Dendritic cell treated with granulocyte-macrophage colony-stimulating factor and Interleukin-4, amounts not matched to agents 40 ng/mL and 50 ng/mL, for 4 days (primary cell): ENCODE measurements at regions not wholly inside any gene's neighbourhood (a gene's known extent, or its start where the extent isn't known, plus 50 kb on each side); places are given as distances from the start of the nearest gene placed in this dataset.

Experiments used
- H3K27ac Mint-ChIP-seq: one replicate; pipeline ENCODE4 v1.8.0; 2022; ENCODE audit warnings: mild to moderate bottlenecking, mixed read lengths
- H3K27me3 Mint-ChIP-seq: one replicate; pipeline ENCODE4 v1.8.0; 2022; ENCODE audit warnings: mild to moderate bottlenecking, mixed read lengths
- H3K36me3 Mint-ChIP-seq: one replicate; pipeline ENCODE4 v1.8.0; 2022; ENCODE audit warnings: low read depth, mixed read lengths
- H3K4me1 Mint-ChIP-seq: one replicate; pipeline ENCODE4 v1.8.0; 2022; ENCODE audit warnings: low read depth, mixed read lengths
- H3K4me3 Mint-ChIP-seq: one replicate; pipeline ENCODE4 v1.8.0; 2022; ENCODE audit warnings: mild to moderate bottlenecking, moderate library complexity, mixed read lengths
- H3K9me3 Mint-ChIP-seq: one replicate; pipeline ENCODE4 v1.8.0; 2022; ENCODE audit warnings: mixed read lengths
- intact Hi-C: fragments of 100-400 bp; cut with micrococcal nuclease; formaldehyde crosslinking; loops from one replicate; pipeline ENCODE4 v1.15.0; 2022

DNA sequence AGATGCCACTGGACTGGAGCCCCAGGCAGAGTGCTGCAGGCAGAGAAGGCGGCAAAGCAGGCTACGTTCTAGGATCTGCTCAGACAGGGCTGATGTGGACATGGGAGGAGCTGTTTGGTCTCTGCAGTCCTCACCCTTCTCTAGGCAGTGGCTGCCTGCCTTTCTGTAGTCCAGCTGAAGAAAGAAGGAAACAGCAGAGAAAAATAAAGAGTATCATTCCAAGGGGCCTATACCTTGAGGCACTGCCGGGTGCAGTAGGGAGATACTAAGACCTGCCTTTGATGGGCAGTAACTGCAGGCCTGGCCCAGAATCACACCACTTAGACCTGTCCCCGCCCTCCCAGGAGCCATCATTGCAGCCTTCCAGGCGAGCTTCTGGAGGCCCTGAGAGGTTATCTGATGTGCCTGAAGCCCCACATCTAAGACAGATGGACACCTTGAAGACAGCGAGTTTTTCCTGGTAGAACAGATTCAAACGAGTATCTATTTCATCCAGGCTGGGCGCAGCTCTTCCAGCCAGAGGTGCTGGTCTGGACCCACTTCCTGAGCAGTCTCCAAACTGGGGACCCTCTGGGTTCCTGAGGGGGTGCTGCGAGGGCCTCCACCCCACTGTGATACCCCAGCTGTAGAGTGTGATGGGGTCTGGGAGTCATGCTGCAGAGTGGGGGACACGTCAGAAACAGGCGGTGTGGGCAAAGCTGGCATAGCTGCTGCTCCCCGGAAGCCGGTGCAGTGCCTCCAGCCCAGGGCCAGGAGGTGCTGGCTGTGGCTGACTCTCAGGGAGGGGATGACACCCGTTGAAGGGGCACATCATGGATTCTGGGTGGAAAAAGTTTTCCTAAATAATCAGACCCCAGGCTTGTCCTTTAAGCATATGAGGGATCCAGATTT, 87.3 kb upstream of the OTOS start:
- Mint-ChIP-seq H3K4me1 (no peaks in the 10 kb centered on the region), H3K36me3 (no peaks in the 10 kb centered on the region), H3K9me3 (peaks cover 17% of the 10 kb centered on the region), H3K4me3 (no peak overlapping the region), H3K27me3 (peaks cover 9% of the 10 kb centered on the region), H3K27ac (no peak overlapping the region)
- intact Hi-C loops: no loop called here

GRCh38 chr2:240229005-240229404, 88.5 kb upstream of the OTOS start:
- peaks cover 17% of the 10 kb centered on the region for H3K9me3 Mint-ChIP-seq
- intact Hi-C loops: no loop called here
- no peak overlapping the region for H3K4me3 Mint-ChIP-seq
- peaks cover 5% of the 10 kb centered on the region for H3K27me3 Mint-ChIP-seq
- no peak overlapping the region for H3K27ac Mint-ChIP-seq
- no peaks in the 10 kb centered on the region for H3K36me3 Mint-ChIP-seq
- no peaks in the 10 kb centered on the region for H3K4me1 Mint-ChIP-seq

GRCh38 chr2:240229603-240230235, 89.3 kb upstream of the OTOS start:
- intact Hi-C loops: loop anchor here (5.0 kb wide), 1 partner anchor 208 kb away; the partner anchor contains the start of gene GPC1
- Mint-ChIP-seq H3K36me3 (no peaks in the 10 kb centered on the region), H3K9me3 (peaks cover 17% of the 10 kb centered on the region), H3K27me3 (peaks cover 11% of the 10 kb centered on the region), H3K27ac (no peak overlapping the region), H3K4me3 (no peak overlapping the region), H3K4me1 (no peaks in the 10 kb centered on the region)

GRCh38 chr2:240230291-240230931, 90.0 kb upstream of the OTOS start:
- no peaks in the 10 kb centered on the region for H3K4me1 Mint-ChIP-seq
- no peak overlapping the region for H3K4me3 Mint-ChIP-seq
- intact Hi-C loops: loop anchor here (5.0 kb wide), 1 partner anchor 207 kb away; the partner anchor contains the start of gene GPC1
- peaks cover 17% of the 10 kb centered on the region for H3K9me3 Mint-ChIP-seq
- no peak overlapping the region for H3K27ac Mint-ChIP-seq
- peaks cover 10% of the 10 kb centered on the region for H3K27me3 Mint-ChIP-seq
- H3K36me3 Mint-ChIP-seq: no peaks in the 10 kb centered on the region

GRCh38 chr2:240231838-240232244, 91.4 kb upstream of the OTOS start:
- Mint-ChIP-seq H3K4me1 (no peaks in the 10 kb centered on the region), H3K4me3 (no peak overlapping the region), H3K9me3 (peaks cover 17% of the 10 kb centered on the region), H3K27me3 (peaks cover 9% of the 10 kb centered on the region), H3K27ac (no peak overlapping the region), H3K36me3 (no peaks in the 10 kb centered on the region)
- intact Hi-C loops: loop anchor here (5.0 kb wide), 1 partner anchor 205 kb away; the partner anchor contains the start of gene GPC1

GRCh38 chr2:240232264-240232915, 91.9 kb upstream of the OTOS start:
- H3K9me3 Mint-ChIP-seq: peaks cover 17% of the 10 kb centered on the region
- intact Hi-C loops: loop anchor here (5.0 kb wide), 1 partner anchor 205 kb away; the partner anchor contains the start of gene GPC1
- peaks cover 9% of the 10 kb centered on the region for H3K27me3 Mint-ChIP-seq

DNA sequence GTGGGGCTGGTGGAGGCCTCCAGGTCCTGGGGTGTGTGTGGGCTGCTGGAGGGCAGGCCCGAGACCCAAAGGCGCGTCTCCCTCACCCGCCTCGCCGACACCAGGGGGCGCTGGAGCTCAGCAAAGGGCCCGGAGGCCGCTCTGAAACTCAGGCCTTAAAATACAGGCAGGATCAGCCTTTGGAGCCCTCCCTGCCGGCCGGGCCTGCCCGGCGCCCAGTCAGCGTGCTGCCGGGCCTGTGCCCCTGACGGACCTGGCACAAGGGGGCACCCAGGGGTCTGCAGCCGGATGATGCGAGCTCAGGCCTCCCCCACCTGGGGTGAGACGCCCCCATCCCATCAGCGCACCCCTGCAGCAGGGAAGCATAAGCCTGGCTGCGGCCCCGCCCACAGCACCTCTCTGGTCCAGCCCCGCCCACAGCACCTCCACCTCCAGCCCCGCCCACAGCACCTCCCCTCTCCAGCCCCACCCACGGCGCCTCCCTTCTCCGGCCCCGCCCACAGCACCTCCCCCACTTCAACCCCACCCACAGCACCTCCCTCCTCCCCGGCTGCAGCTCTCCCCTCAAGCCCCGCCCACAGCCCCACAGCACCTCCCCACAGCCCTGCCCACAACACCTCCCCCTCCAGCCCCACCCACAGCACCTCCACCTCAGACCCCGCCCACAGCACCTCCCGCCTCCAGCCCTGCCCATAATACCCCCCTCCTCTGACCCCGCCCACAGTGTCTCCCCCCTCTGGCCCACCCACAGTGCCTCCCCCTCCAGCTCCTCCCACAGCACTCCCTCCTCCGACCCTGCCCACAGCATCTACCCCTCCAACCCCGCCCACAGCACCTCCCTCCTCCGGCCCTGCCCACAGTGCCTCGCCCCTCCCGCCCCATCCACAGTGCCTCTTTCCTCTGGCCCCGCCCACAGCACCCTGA, 92.8 kb upstream of the OTOS start:
- Mint-ChIP-seq H3K27me3 (peaks cover 9% of the 10 kb centered on the region), H3K9me3 (peaks cover 15% of the 10 kb centered on the region), H3K4me1 (no peaks in the 10 kb centered on the region), H3K27ac (no peak overlapping the region), H3K36me3 (no peaks in the 10 kb centered on the region), H3K4me3 (no peak overlapping the region)
- intact Hi-C loops: loop anchor here (5.0 kb wide), 1 partner anchor 204 kb away; the partner anchor contains the start of gene GPC1

More at GRCh38 chr2:240232264-240232915, 91.9 kb upstream of the OTOS start:
- Mint-ChIP-seq H3K36me3 (no peaks in the 10 kb centered on the region), H3K27ac (no peak overlapping the region), H3K4me1 (no peaks in the 10 kb centered on the region), H3K4me3 (no peak overlapping the region)

DNA sequence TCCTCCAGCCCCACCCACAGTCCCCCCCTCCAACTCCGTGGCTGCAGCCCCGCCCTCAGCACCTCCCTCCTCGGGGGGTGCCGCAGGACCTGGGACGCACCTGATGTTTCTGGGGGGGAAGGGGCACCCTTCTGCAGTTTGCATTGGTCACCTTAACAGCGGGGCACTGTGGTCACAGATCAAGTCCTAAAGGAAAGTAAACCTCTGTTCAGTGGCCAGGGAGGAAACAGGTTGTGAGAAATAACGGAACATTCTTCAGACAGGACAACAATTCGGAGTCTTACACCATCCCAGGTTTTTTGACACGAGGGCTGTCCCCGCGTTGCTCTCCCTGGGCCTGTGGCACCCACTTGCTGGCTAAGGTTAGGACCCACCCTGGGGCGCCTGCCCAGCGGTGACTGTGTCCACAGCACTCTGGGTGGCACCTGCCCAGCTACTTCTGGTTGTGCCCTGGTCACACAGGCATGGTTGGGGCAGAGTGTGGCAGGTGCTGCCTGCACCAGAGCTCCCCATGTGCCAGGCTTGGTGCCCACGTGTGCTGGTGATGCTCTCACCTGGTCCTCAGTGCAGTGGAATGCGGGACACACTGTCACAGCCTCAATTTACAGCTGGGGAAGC, 93.5 kb upstream of the OTOS start:
- Mint-ChIP-seq H3K4me1 (no peaks in the 10 kb centered on the region), H3K36me3 (no peaks in the 10 kb centered on the region), H3K4me3 (no peak overlapping the region), H3K9me3 (peaks cover 7% of the 10 kb centered on the region), H3K27ac (no peak overlapping the region), H3K27me3 (peaks cover 9% of the 10 kb centered on the region)
- intact Hi-C loops: loop anchor here (5.0 kb wide), 1 partner anchor 203 kb away; the partner anchor contains the start of gene GPC1

DNA sequence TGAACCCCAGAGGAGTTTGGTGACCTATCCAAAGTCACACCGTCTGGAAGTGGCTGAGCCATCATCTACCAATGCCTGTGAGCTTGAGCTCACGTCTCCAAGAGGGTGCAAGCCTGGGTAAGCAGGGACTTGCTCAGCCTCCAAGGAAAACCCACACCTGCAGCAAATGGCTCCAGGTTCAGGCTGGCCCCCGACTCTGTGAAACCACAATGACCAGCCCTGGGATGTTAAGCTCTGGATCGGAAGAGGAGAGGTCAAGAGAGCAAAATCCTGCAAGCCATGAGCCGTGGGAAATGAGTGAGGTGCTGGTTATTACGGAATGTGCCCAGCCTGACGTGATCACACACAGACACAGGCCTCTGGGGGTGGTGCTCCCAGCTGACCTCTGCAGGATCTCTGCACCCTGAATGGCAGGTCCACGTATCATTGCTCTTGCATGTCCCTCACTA, 94.1 kb upstream of the OTOS start:
- Mint-ChIP-seq H3K4me1 (no peaks in the 10 kb centered on the region), H3K9me3 (peaks cover 2% of the 10 kb centered on the region), H3K27ac (no peak overlapping the region), H3K36me3 (no peaks in the 10 kb centered on the region), H3K4me3 (no peak overlapping the region), H3K27me3 (peaks cover 13% of the 10 kb centered on the region)
- intact Hi-C loops: loop anchor here (5.0 kb wide), 1 partner anchor 203 kb away; the partner anchor contains the start of gene GPC1

DNA sequence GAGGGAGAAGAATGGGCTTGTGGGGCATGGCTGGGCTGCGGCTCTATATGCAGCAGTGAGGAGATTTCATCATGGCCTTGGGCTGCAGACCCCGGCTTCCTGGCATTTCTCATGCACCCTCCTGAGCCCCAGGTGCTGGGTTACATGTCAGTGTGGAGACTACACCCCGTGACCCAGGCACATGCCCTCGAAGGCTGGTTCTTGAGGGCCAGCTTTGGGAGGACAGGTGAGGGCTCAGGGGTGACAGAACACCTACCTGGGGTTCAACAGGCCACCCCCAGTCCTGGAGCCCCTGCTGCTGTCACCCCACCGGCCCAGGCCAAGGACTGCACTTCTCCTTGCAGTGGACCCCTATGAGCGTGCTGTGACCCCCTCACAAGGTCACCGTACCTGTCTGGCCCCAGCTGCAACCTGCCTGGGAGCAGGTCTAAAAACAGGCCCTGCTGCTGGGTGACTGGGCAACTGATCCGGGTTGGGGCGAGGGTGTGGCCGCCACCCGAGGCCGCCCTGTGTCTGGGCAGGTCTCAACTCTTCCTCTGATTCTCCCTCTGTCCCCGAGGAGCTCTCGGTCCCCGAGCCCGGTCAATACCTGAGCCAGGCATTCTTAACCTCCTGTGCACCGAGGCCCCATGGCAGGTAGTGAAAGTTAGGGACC, 94.8 kb upstream of the OTOS start:
- Mint-ChIP-seq H3K36me3 (no peaks in the 10 kb centered on the region), H3K27me3 (peaks cover 12% of the 10 kb centered on the region), H3K4me3 (no peak overlapping the region), H3K4me1 (no peaks in the 10 kb centered on the region), H3K27ac (no peak overlapping the region), H3K9me3 (no peaks in the 10 kb centered on the region)
- intact Hi-C loops: no loop called here

DNA sequence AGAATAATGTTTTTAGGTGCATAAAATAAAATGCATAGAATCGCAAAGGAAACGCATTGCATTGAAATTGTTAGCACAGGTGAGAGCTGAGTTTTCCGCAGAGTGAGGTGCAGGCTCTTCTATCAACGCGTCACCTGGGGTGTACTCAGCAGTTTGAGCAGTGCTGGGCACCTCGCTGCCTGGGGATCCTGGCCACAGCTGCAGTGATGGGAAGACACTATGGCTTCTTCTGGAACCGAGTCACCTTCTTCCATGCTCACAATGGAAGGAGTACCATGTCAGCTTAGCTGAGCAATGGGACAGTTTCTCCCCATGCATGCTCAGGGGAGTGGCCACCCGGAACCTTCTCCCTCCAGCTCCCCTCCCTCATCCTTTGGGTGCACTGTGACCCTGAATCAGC, 95.4 kb upstream of the OTOS start:
- Mint-ChIP-seq H3K27me3 (peaks cover 13% of the 10 kb centered on the region), H3K36me3 (no peaks in the 10 kb centered on the region), H3K4me3 (no peak overlapping the region), H3K9me3 (no peaks in the 10 kb centered on the region), H3K4me1 (no peaks in the 10 kb centered on the region), H3K27ac (no peak overlapping the region)
- intact Hi-C loops: no loop called here
